ENCODE measurements at regions not wholly inside any gene's neighbourhood (a gene's known extent, or its start where the extent isn't known, plus 50 kb on each side); places are given as distances from the start of the nearest gene placed in this dataset.

DNA sequence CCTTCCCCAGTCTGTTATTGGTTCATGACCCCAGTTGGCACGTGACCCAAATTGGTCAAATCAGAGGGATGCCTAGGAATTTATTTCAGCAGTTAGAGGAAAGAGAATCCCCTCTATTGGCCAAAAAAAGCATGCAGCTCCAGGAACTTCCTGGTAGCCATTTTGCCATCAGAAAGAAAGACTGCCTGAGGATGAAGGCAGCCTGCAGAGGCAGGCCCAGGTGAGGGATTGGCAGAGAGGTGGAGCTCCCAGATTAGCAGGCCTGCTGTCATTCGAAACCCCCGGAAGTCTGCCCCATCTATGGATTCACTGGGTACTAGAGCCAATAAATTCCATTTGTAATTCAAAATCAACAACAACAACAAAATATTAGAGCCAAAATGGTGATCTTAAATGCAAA is 207.6 kb downstream of the CWF19L2 start:
- Histone ChIP-seq H3K4me1 (replicated peaks) (no peaks in the 10 kb centered on the region), H3K9me3 (replicated peaks) (no peaks in the 10 kb centered on the region), H3K27ac (no peak overlapping the region), H3K36me3 (no peaks in the 10 kb centered on the region), H3K4me3 (no peak overlapping the region), H3K27me3 (replicated peaks) (no peaks in the 10 kb centered on the region)
- no peak for DNase-seq (ENCODE audit: low read depth in 1 of 2, low spot score in 2 of 2)

DNA sequence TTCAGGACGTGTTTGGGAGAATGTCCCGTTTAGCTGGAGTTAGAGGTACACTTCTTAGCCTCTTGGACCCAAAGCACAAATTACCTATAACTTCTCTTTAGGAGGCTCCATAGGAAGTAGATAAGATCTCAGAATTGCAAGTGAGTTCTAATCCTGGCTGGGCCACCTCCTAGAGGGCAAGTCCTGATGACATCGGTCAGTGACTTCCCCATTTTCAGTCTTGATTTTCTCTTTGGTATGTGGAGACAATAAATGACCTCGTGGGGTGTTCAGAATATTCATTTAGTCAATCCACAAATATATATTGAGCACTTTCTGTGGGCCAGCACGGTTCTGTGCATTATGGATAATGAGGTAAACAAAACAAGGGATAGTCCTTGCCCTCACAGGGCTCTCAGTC is 208.6 kb downstream of the CWF19L2 start:
- no peak overlapping the region for H3K4me3 ChIP-seq
- H3K9me3 ChIP-seq (replicated peaks), result no peaks in the 10 kb centered on the region
- DNase-seq (ENCODE audit: low read depth in 1 of 2, low spot score in 2 of 2), result no peak
- H3K27me3 ChIP-seq (replicated peaks), result no peaks in the 10 kb centered on the region
- no peaks in the 10 kb centered on the region for H3K36me3 ChIP-seq
- H3K27ac ChIP-seq, result no peak overlapping the region
- no peaks in the 10 kb centered on the region for H3K4me1 ChIP-seq (replicated peaks)

DNA sequence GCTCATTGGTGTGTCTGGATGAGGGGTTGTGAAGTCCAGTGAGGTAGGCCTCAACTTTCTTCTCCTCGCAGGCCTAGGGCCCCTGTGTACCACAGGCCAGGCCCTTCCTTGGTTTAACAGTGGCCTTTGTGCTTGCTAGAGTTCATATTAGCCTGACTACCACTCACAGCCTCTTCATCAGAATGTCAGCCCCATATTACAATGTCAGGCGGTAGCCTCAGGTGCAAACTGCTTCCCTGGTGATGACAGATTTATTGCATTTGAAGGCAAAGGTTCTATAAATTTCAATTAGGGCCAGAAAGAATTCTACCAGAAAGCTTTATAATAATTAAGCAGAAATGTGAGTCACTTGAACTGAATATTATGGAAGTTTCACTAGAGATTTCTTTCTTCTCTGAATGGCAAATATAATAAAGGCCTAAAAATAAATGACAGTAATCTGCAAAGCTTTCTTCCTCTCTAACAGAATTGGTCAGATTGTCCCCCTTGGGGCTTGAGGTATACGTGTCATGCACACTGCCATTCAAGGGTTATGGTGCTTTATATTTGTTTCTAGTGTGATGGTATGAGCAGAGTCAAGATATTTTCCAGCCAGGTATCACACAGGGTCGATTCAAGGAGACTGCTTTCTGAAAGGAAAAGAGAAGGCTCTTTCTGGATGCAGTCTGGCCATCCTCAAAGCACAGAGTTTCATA is 210.3 kb downstream of the CWF19L2 start:
- Histone ChIP-seq H3K4me3 (no peak overlapping the region), H3K4me1 (replicated peaks) (no peaks in the 10 kb centered on the region), H3K36me3 (no peaks in the 10 kb centered on the region), H3K27me3 (replicated peaks) (no peaks in the 10 kb centered on the region), H3K27ac (no peak overlapping the region), H3K9me3 (replicated peaks) (no peaks in the 10 kb centered on the region)
- DNase-seq (ENCODE audit: low read depth in 1 of 2, low spot score in 2 of 2), result no peak

GRCh38 chr11:107243929-107244328 is 213.7 kb downstream of the CWF19L2 start:
- Histone ChIP-seq H3K27ac (no peak overlapping the region), H3K36me3 (no peaks in the 10 kb centered on the region), H3K4me3 (no peak overlapping the region), H3K27me3 (replicated peaks) (no peaks in the 10 kb centered on the region), H3K9me3 (replicated peaks) (no peaks in the 10 kb centered on the region), H3K4me1 (replicated peaks) (no peaks in the 10 kb centered on the region)
- no peak for DNase-seq (ENCODE audit: low read depth in 1 of 2, low spot score in 2 of 2)

- no peak for DNase-seq (ENCODE audit: low read depth in 1 of 2, low spot score in 2 of 2)
- Histone ChIP-seq H3K27ac (no peak overlapping the region), H3K4me3 (no peak overlapping the region), H3K9me3 (replicated peaks) (no peaks in the 10 kb centered on the region), H3K4me1 (replicated peaks) (no peaks in the 10 kb centered on the region), H3K36me3 (no peaks in the 10 kb centered on the region), H3K27me3 (replicated peaks) (no peaks in the 10 kb centered on the region)
Observed at GRCh38 chr11:107232451-107232850, 214.2 kb upstream of the GUCY1A2 start.

DNA sequence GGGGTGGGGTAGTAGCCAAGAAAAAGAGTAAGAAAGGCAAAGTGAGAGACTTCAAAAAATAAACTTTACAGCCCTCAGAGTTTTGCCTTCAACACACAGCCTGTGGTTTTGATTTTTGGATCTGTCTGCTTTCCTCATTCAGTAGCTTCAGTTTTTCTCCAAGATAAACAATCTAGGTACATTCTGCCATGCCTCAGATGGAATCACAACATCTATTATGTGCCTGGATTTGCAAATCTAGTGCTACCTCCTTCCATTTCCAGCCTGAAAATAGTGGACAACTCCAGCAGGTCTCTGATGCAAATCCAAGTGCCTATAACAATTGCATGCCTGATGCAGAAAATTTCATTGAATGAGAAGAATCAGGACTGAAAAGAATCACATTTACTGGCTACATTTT is 206.6 kb upstream of the GUCY1A2 start:
- Histone ChIP-seq H3K9me3 (replicated peaks) (no peaks in the 10 kb centered on the region), H3K27me3 (replicated peaks) (no peaks in the 10 kb centered on the region), H3K4me1 (replicated peaks) (no peaks in the 10 kb centered on the region), H3K27ac (no peak overlapping the region), H3K4me3 (no peak overlapping the region), H3K36me3 (no peaks in the 10 kb centered on the region)
- no peak for DNase-seq (ENCODE audit: low read depth in 1 of 2, low spot score in 2 of 2)

DNA sequence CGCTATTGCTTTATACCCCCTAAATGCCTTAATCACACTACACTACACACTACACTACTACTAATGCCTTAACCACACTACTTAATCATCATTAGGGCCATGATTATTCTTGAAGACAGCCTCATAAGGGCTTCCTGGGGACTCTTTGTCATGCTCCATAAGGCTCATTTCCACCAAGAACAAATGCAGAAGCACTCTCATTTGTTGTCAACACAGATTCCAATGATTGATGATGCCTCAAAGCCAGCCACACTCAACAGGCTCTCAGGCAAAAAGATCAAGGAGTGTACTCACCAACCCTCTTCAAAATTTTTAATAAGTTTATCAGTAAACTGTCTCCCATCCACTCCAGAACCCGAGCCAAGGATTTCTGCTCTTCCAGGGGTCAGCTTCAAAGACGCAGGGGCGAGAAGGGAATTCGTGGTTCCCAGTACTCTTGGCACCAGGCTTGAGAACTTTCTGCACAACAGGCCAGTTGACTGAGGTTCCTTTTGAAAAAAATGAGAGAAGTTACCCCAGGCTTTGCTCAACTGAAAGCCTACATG is 204.7 kb upstream of the GUCY1A2 start:
- Histone ChIP-seq H3K27ac (no peak overlapping the region), H3K9me3 (replicated peaks) (no peaks in the 10 kb centered on the region), H3K4me1 (replicated peaks) (no peaks in the 10 kb centered on the region), H3K36me3 (no peaks in the 10 kb centered on the region), H3K4me3 (no peak overlapping the region), H3K27me3 (replicated peaks) (no peaks in the 10 kb centered on the region)
- DNase-seq (ENCODE audit: low read depth in 1 of 2, low spot score in 2 of 2), result no peak

GRCh38 chr11:107222431-107222830 is 204.2 kb upstream of the GUCY1A2 start:
- Histone ChIP-seq H3K36me3 (no peaks in the 10 kb centered on the region), H3K27me3 (replicated peaks) (no peaks in the 10 kb centered on the region), H3K27ac (no peak overlapping the region), H3K9me3 (replicated peaks) (no peaks in the 10 kb centered on the region), H3K4me3 (no peak overlapping the region), H3K4me1 (replicated peaks) (no peaks in the 10 kb centered on the region)
- no peak for DNase-seq (ENCODE audit: low read depth in 1 of 2, low spot score in 2 of 2)

DNA sequence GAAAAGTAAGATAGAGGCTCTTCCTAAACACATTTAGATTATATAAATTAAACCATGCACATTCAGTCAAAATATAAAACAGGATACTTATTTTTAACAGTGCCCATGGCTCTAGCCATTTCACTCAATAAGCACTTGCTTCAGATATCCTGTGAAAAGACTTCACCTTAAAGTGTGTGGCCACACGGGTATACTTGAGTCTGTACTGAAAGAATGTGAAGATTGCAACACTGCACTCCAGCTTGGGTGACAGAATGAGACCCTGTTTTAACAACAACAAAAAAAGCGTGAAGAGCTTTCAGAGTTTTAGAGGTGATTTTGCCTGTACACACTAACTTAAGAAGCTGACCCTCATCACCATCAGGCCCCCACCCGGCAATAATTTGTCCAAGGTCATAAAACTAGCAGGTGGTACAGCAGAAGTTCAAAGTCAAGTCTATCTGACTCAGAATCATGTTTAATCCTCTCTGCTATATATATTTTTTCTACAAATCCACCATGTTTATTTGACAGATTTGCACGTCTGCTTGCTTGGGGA is 203.5 kb upstream of the GUCY1A2 start:
- no peaks in the 10 kb centered on the region for H3K36me3 ChIP-seq
- no peak overlapping the region for H3K4me3 ChIP-seq
- no peaks in the 10 kb centered on the region for H3K9me3 ChIP-seq (replicated peaks)
- no peak overlapping the region for H3K27ac ChIP-seq
- DNase-seq (ENCODE audit: low read depth in 1 of 2, low spot score in 2 of 2), result no peak
- H3K27me3 ChIP-seq (replicated peaks), result no peaks in the 10 kb centered on the region
- no peaks in the 10 kb centered on the region for H3K4me1 ChIP-seq (replicated peaks)

- Histone ChIP-seq H3K9me3 (replicated peaks) (no peaks in the 10 kb centered on the region), H3K27ac (no peak overlapping the region), H3K36me3 (no peaks in the 10 kb centered on the region), H3K4me1 (replicated peaks) (no peaks in the 10 kb centered on the region), H3K27me3 (replicated peaks) (no peaks in the 10 kb centered on the region), H3K4me3 (no peak overlapping the region)
- no peak for DNase-seq (ENCODE audit: low read depth in 1 of 2, low spot score in 2 of 2)
Observed at GRCh38 chr11:107218123-107219013, 200.1 kb upstream of the GUCY1A2 start.

DNA sequence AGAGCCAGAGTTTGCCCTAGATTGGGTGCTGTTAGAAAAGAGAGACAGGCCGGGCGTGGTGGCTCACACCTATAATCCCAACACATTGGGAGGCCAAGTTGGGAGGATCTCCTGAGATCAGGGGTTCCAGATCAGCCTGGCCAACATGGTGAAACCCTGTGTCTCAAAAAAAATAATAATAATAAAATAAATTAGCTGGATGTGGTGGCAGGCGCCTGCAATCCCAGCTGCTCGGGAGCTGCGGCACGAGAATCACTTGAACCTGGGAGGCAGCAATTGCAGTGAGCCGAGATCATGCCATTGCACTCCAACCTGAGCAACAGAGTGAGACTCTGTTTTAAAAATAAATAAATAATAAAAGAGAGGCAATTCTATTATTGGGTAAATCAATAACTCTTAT is 199.2 kb upstream of the GUCY1A2 start:
- H3K4me1 ChIP-seq (replicated peaks), result no peaks in the 10 kb centered on the region
- H3K27ac ChIP-seq, result no peak overlapping the region
- no peaks in the 10 kb centered on the region for H3K27me3 ChIP-seq (replicated peaks)
- no peaks in the 10 kb centered on the region for H3K36me3 ChIP-seq
- H3K4me3 ChIP-seq, result no peak overlapping the region
- no peak for DNase-seq (ENCODE audit: low read depth in 1 of 2, low spot score in 2 of 2)
- H3K9me3 ChIP-seq (replicated peaks), result no peaks in the 10 kb centered on the region

- no peak overlapping the region for H3K4me3 ChIP-seq
- H3K36me3 ChIP-seq, result no peaks in the 10 kb centered on the region
- no peaks in the 10 kb centered on the region for H3K9me3 ChIP-seq (replicated peaks)
- no peak for DNase-seq (ENCODE audit: low read depth in 1 of 2, low spot score in 2 of 2)
- H3K4me1 ChIP-seq (replicated peaks), result no peaks in the 10 kb centered on the region
- no peak overlapping the region for H3K27ac ChIP-seq
- H3K27me3 ChIP-seq (replicated peaks), result no peaks in the 10 kb centered on the region
Observed at GRCh38 chr11:107215010-107215409, 196.7 kb upstream of the GUCY1A2 start.

GRCh38 chr11:107203656-107204055 is 185.4 kb upstream of the GUCY1A2 start:
- Histone ChIP-seq H3K27me3 (replicated peaks) (no peaks in the 10 kb centered on the region), H3K9me3 (replicated peaks) (no peaks in the 10 kb centered on the region), H3K27ac (no peak overlapping the region), H3K4me3 (no peak overlapping the region), H3K4me1 (replicated peaks) (no peaks in the 10 kb centered on the region), H3K36me3 (no peaks in the 10 kb centered on the region)
- no peak for DNase-seq (ENCODE audit: low read depth in 1 of 2, low spot score in 2 of 2)

GRCh38 chr11:107202241-107202640 is 184.0 kb upstream of the GUCY1A2 start:
- no peaks in the 10 kb centered on the region for H3K4me1 ChIP-seq (replicated peaks)
- no peak overlapping the region for H3K4me3 ChIP-seq
- H3K27ac ChIP-seq, result no peak overlapping the region
- H3K9me3 ChIP-seq (replicated peaks), result no peaks in the 10 kb centered on the region
- DNase-seq (ENCODE audit: low read depth in 1 of 2, low spot score in 2 of 2), result no peak
- H3K27me3 ChIP-seq (replicated peaks), result no peaks in the 10 kb centered on the region
- H3K36me3 ChIP-seq, result no peaks in the 10 kb centered on the region

Measured in SJSA1 (cell line).